PC-9 (cell line): ENCODE measurements at regions not wholly inside any gene's neighbourhood (a gene's known extent, or its start where the extent isn't known, plus 50 kb on each side); places are given as distances from the start of the nearest gene placed in this dataset.

ENCODE experiments used
- EZH2 ChIP-seq: fragments of 200-600 bp; sonication (generic); IDR thresholded peaks from 2 replicates; pipeline ENCODE4 v1.8.0; 2017; ENCODE audit warnings: antibody characterized with exemption, low read depth
- TF ChIP-seq, protein P1 (sequence below): fragments of 200-600 bp; sonication (generic); conservative IDR thresholded peaks from 2 replicates; pipeline ENCODE4 v1.6.1; 2017; ENCODE audit warnings: mixed run types, antibody characterized with exemption, mild to moderate bottlenecking, moderate library complexity

- TF ChIP-seq, protein P1, sequence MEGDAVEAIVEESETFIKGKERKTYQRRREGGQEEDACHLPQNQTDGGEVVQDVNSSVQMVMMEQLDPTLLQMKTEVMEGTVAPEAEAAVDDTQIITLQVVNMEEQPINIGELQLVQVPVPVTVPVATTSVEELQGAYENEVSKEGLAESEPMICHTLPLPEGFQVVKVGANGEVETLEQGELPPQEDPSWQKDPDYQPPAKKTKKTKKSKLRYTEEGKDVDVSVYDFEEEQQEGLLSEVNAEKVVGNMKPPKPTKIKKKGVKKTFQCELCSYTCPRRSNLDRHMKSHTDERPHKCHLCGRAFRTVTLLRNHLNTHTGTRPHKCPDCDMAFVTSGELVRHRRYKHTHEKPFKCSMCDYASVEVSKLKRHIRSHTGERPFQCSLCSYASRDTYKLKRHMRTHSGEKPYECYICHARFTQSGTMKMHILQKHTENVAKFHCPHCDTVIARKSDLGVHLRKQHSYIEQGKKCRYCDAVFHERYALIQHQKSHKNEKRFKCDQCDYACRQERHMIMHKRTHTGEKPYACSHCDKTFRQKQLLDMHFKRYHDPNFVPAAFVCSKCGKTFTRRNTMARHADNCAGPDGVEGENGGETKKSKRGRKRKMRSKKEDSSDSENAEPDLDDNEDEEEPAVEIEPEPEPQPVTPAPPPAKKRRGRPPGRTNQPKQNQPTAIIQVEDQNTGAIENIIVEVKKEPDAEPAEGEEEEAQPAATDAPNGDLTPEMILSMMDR, result no peak
- no peak for TF ChIP-seq EZH2
Measured at GRCh38 chr2:144094408-144095151, 425.3 kb downstream of the ZEB2 start.
